Caco-2 (cell line): ENCODE measurements at regions not wholly inside any gene's neighbourhood (a gene's known extent, or its start where the extent isn't known, plus 50 kb on each side); places are given as distances from the start of the nearest gene placed in this dataset.

Experiments
- BruUV-seq: library from RNA; stranded (reverse); fragments of 400-500 nt; replicated peaks from 2 replicates; lab custom pipeline; 2021; lab: Mats Ljungman, UMichigan
- CTCF ChIA-PET: fragments of 300-600 bp; sonication (Branson Sonifier 250); formaldehyde crosslinking; loops from one replicate; lab custom pipeline; 2022; ENCODE audit warnings: antibody characterized with exemption; lab: Charles Lee
- POLR2A ChIA-PET: fragments of 300-600 bp; sonication (Branson Sonifier 250); formaldehyde crosslinking; loops from one replicate; lab custom pipeline; 2022; ENCODE audit warnings: antibody characterized with exemption; lab: Charles Lee
- DNase-seq, 2 experiments: peaks; one replicate each; pipeline versions ENCODE4 v3.0.0 to v3.0.0-alpha.2; 2020 to 2022
- H3K27me3 ChIP-seq: replicated peaks from 2 replicates; pipeline ENCODE4 v1.6.0; 2011; ENCODE audit warnings: low read length; ENCODE audit not compliant: control insufficient read depth, insufficient read depth
- H3K36me3 ChIP-seq: 2 replicates; pipeline ENCODE4 v1.5.1; 2011; ENCODE audit warnings: low read length; ENCODE audit not compliant: control insufficient read depth, insufficient read depth
- H3K4me1 ChIP-seq: fragments of 250-450 bp; sonication (Bioruptor Pico); 2 replicates; pipeline ENCODE4 v1.5.1; 2020; ENCODE audit warnings: mild to moderate bottlenecking
- H3K4me3 ChIP-seq: 2 replicates; pipeline ENCODE4 v1.5.1; 2011; ENCODE audit warnings: low read depth, mild to moderate bottlenecking, control low read depth, low read length
- H3K9me3 ChIP-seq: fragments of 250-450 bp; sonication (Bioruptor Pico); 2 replicates; pipeline ENCODE4 v1.5.1; 2020; ENCODE audit warnings: mild to moderate bottlenecking, moderate library complexity
- H3K27ac Mint-ChIP-seq: one replicate; pipeline ENCODE4 v1.8.0; 2022; ENCODE audit warnings: mixed read lengths; ENCODE audit not compliant: unreplicated experiment
- H3K27me3 Mint-ChIP-seq: one replicate; pipeline ENCODE4 v1.8.0; 2022; ENCODE audit warnings: mixed read lengths; ENCODE audit not compliant: insufficient read depth, unreplicated experiment
- H3K36me3 Mint-ChIP-seq: one replicate; pipeline ENCODE4 v1.8.0; 2022; ENCODE audit warnings: mild to moderate bottlenecking, mixed read lengths; ENCODE audit not compliant: insufficient read depth, unreplicated experiment
- H3K4me1 Mint-ChIP-seq: one replicate; pipeline ENCODE4 v1.8.0; 2022; ENCODE audit warnings: low read depth, mixed read lengths; ENCODE audit not compliant: unreplicated experiment
- H3K4me3 Mint-ChIP-seq: one replicate; pipeline ENCODE4 v1.8.0; 2022; ENCODE audit warnings: mild to moderate bottlenecking, moderate library complexity, mixed read lengths; ENCODE audit not compliant: unreplicated experiment
- H3K9me3 Mint-ChIP-seq: one replicate; pipeline ENCODE4 v1.8.0; 2022; ENCODE audit warnings: mixed read lengths; ENCODE audit not compliant: unreplicated experiment
- CTCF ChIP-seq, 2 experiments: fragments of 200-600 bp in 1 of 2; IDR thresholded peaks; 1 replicate in 1 of 2; 2 replicates in 1 of 2; pipeline versions ENCODE4 v1.5.1 to v1.8.0; 2011 to 2022; ENCODE audit warnings: antibody characterized with exemption in 1 of 2, control low read depth in 1 of 2, inconsistent platforms in 1 of 2, low read depth in 1 of 2, low read length in 1 of 2, mild to moderate bottlenecking in 1 of 2, moderate library complexity in 1 of 2; ENCODE audit not compliant: insufficient read depth in 1 of 2, severe bottlenecking in 1 of 2, unreplicated experiment in 1 of 2
- intact Hi-C: fragments of 100-400 bp; cut with micrococcal nuclease; formaldehyde crosslinking; loops from one replicate; pipeline ENCODE4 v1.10.0; 2022; ENCODE audit not compliant: unreplicated experiment

DNA sequence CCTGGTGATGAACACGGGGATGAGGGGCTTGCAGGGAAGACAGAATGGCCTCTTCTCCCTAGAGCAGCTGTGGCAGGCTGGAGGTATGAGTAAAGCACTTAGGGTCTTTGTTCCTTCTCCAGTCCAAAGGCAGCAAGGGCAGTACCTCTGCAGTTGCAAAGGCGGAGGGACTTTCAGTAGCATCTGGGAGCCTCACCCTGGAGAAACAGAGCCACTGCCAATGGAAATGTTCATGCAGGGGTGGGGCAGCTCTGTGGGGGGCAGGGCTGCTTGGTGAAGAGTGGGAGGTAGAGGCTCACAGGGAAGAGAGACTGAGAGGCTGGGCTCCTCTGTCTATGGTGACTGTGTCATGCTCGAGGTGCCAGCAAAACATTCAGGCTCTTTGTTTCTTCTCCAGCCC is 344.1 kb upstream of the CHAC2 start:
- H3K27ac Mint-ChIP-seq, result no peak overlapping the region
- no TSS peak for BruUV-seq
- CTCF ChIA-PET, result no interaction called here
- DNase-seq, result no peak
- Histone ChIP-seq H3K27me3 (no peaks in the 10 kb centered on the region), H3K4me3 (no peak overlapping the region), H3K36me3 (no peaks in the 10 kb centered on the region), H3K4me1 (no peaks in the 10 kb centered on the region), H3K9me3 (no peaks in the 10 kb centered on the region)
- POLR2A ChIA-PET, result no interaction called here
- H3K4me3 Mint-ChIP-seq, result no peak overlapping the region
- TF ChIP-seq CTCF (IDR thresholded peaks at IDR 0.05; ENCODE audit: insufficient read depth in 1 of 2, low read depth in 1 of 2, low read length in 1 of 2, severe bottlenecking in 1 of 2, unreplicated experiment in 1 of 2), result no peak
- peaks cover 12% of the 10 kb centered on the region for H3K9me3 Mint-ChIP-seq
- intact Hi-C loops, result loop anchor here (1.0 to 10.0 kb wide), 6 partner anchors 19 to 401 kb away; no protein-coding TSS in a partner anchor
- H3K27me3 Mint-ChIP-seq, result peaks cover 5% of the 10 kb centered on the region
- H3K4me1 Mint-ChIP-seq, result no peaks in the 10 kb centered on the region
- H3K36me3 Mint-ChIP-seq, result no peaks in the 10 kb centered on the region

DNA sequence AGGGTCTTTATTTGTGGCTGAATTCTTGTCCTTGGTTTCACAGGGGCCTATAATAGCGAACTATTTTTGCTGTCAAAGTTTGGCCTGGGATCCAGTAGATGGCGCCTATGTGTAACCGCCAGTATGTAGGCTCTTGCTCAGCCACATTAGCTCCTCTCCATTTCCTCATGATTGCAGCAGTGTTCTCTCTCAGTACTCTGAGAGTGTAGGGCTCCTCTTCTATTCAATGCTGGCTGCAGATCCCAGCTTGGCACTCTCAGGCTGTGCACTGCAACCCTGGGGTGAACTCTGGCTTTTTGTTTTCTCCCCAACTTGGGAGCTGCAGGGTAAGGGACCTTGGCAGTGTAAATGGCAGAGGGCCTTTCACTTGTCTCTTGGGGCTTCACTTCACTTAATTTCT is 344.6 kb upstream of the CHAC2 start:
- BruUV-seq, result no TSS peak
- Mint-ChIP-seq H3K27ac (no peak overlapping the region), H3K9me3 (peaks cover 12% of the 10 kb centered on the region), H3K4me3 (no peak overlapping the region), H3K36me3 (no peaks in the 10 kb centered on the region), H3K4me1 (no peaks in the 10 kb centered on the region), H3K27me3 (peaks cover 5% of the 10 kb centered on the region)
- ChIA-PET POLR2A (no interaction called here), CTCF (interaction anchor here (0.6 kb wide), 1 partner anchor 50 kb away, joined by 4 read pairs; no protein-coding TSS in a partner anchor)
- Histone ChIP-seq H3K36me3 (no peaks in the 10 kb centered on the region), H3K27me3 (no peaks in the 10 kb centered on the region), H3K4me1 (no peaks in the 10 kb centered on the region), H3K4me3 (no peak overlapping the region), H3K9me3 (no peaks in the 10 kb centered on the region)
- peak; percentile 41 to 47 for TF ChIP-seq CTCF (IDR thresholded peaks at IDR 0.05; ENCODE audit: insufficient read depth in 1 of 2, low read depth in 1 of 2, low read length in 1 of 2, severe bottlenecking in 1 of 2, unreplicated experiment in 1 of 2)
- DNase-seq, result peak in 1 of 2 experiments; percentile 46
- intact Hi-C loops, result loop anchor here (1.0 to 10.0 kb wide), 6 partner anchors 20 to 402 kb away; no protein-coding TSS in a partner anchor

DNA sequence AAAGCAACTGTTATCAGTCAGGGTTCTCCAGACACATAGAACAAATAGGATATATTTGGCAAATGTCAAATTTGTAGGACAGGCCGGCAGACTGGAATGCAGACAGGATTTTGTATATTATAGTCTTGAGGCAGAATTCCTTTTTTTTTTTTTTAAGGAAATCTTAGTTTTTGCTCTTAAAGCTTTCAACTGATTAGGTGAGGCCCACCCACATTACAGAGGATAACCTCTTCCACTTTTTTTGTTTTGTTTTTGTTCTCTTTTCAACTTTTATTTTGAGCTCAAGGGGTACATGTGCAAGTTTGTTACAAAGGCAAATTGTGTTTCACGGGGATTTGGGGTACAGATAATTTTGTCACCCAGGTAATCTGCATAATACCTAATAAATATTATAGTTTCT is 350.2 kb upstream of the CHAC2 start:
- POLR2A ChIA-PET, result no interaction called here

More for the DNA sequence above, 350.2 kb upstream of the CHAC2 start:
- Histone ChIP-seq H3K9me3 (no peaks in the 10 kb centered on the region), H3K4me3 (no peak overlapping the region), H3K36me3 (no peaks in the 10 kb centered on the region), H3K4me1 (no peaks in the 10 kb centered on the region), H3K27me3 (no peaks in the 10 kb centered on the region)
- Mint-ChIP-seq H3K36me3 (no peaks in the 10 kb centered on the region), H3K27ac (no peak overlapping the region), H3K9me3 (peaks cover 20% of the 10 kb centered on the region), H3K27me3 (peaks cover 5% of the 10 kb centered on the region), H3K4me1 (no peaks in the 10 kb centered on the region), H3K4me3 (no peak overlapping the region)
- TF ChIP-seq CTCF (IDR thresholded peaks at IDR 0.05; ENCODE audit: insufficient read depth in 1 of 2, low read depth in 1 of 2, low read length in 1 of 2, severe bottlenecking in 1 of 2, unreplicated experiment in 1 of 2), result no peak
- CTCF ChIA-PET, result no interaction called here
- DNase-seq, result no peak
- intact Hi-C loops, result no loop called here
- no TSS peak for BruUV-seq
